ENCODE measurements at regions not wholly inside any gene's neighbourhood (a gene's known extent, or its start where the extent isn't known, plus 50 kb on each side); places are given as distances from the start of the nearest gene placed in this dataset.
"Not testable (repeated sequence)": the region's sequence is repeated elsewhere in the genome, so short reads cannot be mapped to it uniquely, and the experiment has no call there.

DNA sequence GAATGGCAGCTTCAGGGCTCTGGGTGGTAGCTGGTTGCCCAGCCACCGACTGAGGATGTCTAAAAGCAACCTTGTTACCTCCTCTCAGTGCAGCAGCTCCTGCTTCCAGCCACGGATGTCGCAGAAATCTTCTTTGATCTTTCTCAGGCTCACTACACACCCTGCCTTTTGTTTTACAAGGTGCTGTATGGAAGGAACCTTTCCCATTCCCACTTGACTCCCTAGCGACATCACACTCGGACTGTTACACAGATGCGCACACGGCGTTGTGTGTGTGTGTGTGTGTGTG lies 135.8 kb upstream of the CPHXL start:
- ChIA-PET CTCF (ENCODE audit: partially characterized antibody) (no interaction called here), POLR2A (ENCODE audit: partially characterized antibody) (no interaction called here)
- H3K36me3 ChIP-seq (ENCODE audit: insufficient read depth, low read length): no peaks in the 10 kb centered on the region
- H3K4me3 ChIP-seq (ENCODE audit: low read length in 2 of 2): no peak overlapping the region
- Mint-ChIP-seq H3K9me3 (no peaks in the 10 kb centered on the region), H3K27ac (no peak overlapping the region), H3K36me3 (no peaks in the 10 kb centered on the region), H3K27me3 (peaks cover 0 to 5% of the 10 kb centered on the region in 2 donors), H3K4me1 (no peaks in the 10 kb centered on the region), H3K4me3 (no peak overlapping the region)
- no peak for DNase-seq
- no peaks in the 10 kb centered on the region for H3K27me3 ChIP-seq (ENCODE audit: insufficient read depth, low read length)
- intact Hi-C loops (cut with micrococcal nuclease): no loop called here
- no peaks in the 10 kb centered on the region for H3K9me3 ChIP-seq (ENCODE audit: control insufficient read depth in 1 of 2, low read length in 2 of 2)
- no peaks in the 10 kb centered on the region for H3K4me1 ChIP-seq (ENCODE audit: insufficient read depth, low read length)
- H3K27ac ChIP-seq (ENCODE audit: low read depth, low read length): no peak overlapping the region

DNA sequence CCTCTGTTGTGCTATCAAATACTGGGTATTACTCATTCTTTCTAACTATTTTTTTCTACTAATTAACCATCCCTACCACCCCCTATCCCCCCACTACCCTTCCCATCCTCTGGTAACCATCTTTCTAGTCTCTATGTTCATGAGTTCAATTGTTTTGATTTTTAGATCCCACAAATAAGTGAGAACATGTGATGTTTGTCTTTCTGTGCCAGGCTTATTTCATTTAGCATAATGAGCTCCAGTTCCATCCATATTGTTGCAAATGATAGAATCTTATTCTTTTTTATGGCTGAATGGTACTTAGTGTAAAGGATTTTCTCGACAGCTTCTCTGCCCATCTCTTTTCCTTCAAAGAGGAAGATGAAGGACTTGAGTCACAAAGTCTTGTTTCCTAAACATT lies 138.0 kb upstream of the CPHXL start:
- Histone ChIP-seq H3K36me3 (ENCODE audit: insufficient read depth, low read length) (no peaks in the 10 kb centered on the region), H3K9me3 (ENCODE audit: control insufficient read depth in 1 of 2, low read length in 2 of 2) (no peaks in the 10 kb centered on the region), H3K27ac (ENCODE audit: low read depth, low read length) (no peak overlapping the region), H3K4me3 (ENCODE audit: low read length in 2 of 2) (no peak overlapping the region), H3K27me3 (ENCODE audit: insufficient read depth, low read length) (no peaks in the 10 kb centered on the region), H3K4me1 (ENCODE audit: insufficient read depth, low read length) (no peaks in the 10 kb centered on the region)
- Mint-ChIP-seq H3K4me1 (no peaks in the 10 kb centered on the region), H3K4me3 (no peak overlapping the region), H3K27me3 (peaks cover 2 to 4% of the 10 kb centered on the region in 2 donors), H3K36me3 (no peaks in the 10 kb centered on the region), H3K27ac (no peak overlapping the region), H3K9me3 (no peaks in the 10 kb centered on the region)
- POLR2A ChIA-PET (ENCODE audit: partially characterized antibody): no interaction called here
- CTCF ChIA-PET (ENCODE audit: partially characterized antibody): no interaction called here
- DNase-seq: no peak
- intact Hi-C loops (cut with micrococcal nuclease): no loop called here

DNA sequence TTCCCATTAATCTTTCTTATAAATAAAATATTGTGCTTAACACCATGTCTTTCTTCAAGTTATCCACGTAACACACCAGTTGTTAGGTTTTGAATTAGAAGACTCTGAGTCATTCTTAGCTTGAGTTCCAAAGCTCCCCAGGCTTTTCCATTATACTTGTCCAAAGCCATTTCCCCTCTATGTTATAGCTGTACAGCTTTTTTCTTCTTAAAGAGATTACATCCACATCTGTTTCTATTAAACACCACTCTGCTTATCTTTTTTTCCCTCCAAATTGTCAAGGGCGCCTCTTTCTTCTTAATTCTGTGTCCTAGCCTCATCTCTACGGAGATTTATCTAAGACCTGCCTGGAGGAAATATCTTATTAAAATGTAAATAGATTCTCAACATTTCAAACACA lies 139.4 kb upstream of the CPHXL start:
- POLR2A ChIA-PET (ENCODE audit: partially characterized antibody): no interaction called here
- H3K9me3 Mint-ChIP-seq: peaks cover 0 to 2% (median 0%) of the 10 kb centered on the region in 8 donors
- peaks cover 7 to 9% of the 10 kb centered on the region in 2 donors for H3K27me3 Mint-ChIP-seq
- DNase-seq: no peak
- intact Hi-C loops (cut with micrococcal nuclease): no loop called here
- CTCF ChIA-PET (ENCODE audit: partially characterized antibody): no interaction called here
- no peaks in the 10 kb centered on the region for H3K4me1 Mint-ChIP-seq
- H3K4me3 Mint-ChIP-seq: no peak overlapping the region
- no peaks in the 10 kb centered on the region for H3K9me3 ChIP-seq (ENCODE audit: control insufficient read depth in 1 of 2, low read length in 2 of 2)
- H3K36me3 Mint-ChIP-seq: no peaks in the 10 kb centered on the region
- no peak overlapping the region for H3K27ac Mint-ChIP-seq
- no peaks in the 10 kb centered on the region for H3K27me3 ChIP-seq (ENCODE audit: insufficient read depth, low read length)
- no peaks in the 10 kb centered on the region for H3K36me3 ChIP-seq (ENCODE audit: insufficient read depth, low read length)
- no peaks in the 10 kb centered on the region for H3K4me1 ChIP-seq (ENCODE audit: insufficient read depth, low read length)
- H3K4me3 ChIP-seq (ENCODE audit: low read length in 2 of 2): no peak overlapping the region
- no peak overlapping the region for H3K27ac ChIP-seq (ENCODE audit: low read depth, low read length)

GRCh38 chr16:75868636-75869632 lies 142.6 kb upstream of the CPHXL start:
- ChIA-PET POLR2A (ENCODE audit: partially characterized antibody) (no interaction called here), CTCF (ENCODE audit: partially characterized antibody) (no interaction called here)
- Histone ChIP-seq H3K27me3 (ENCODE audit: insufficient read depth, low read length) (no peaks in the 10 kb centered on the region), H3K9me3 (ENCODE audit: control insufficient read depth in 1 of 2, low read length in 2 of 2) (no peaks in the 10 kb centered on the region), H3K4me3 (ENCODE audit: low read length in 2 of 2) (no peak overlapping the region), H3K4me1 (ENCODE audit: insufficient read depth, low read length) (no peaks in the 10 kb centered on the region), H3K36me3 (ENCODE audit: insufficient read depth, low read length) (no peaks in the 10 kb centered on the region), H3K27ac (ENCODE audit: low read depth, low read length) (no peak overlapping the region)
- Mint-ChIP-seq H3K4me1 (no peaks in the 10 kb centered on the region), H3K4me3 (no peak overlapping the region), H3K36me3 (no peaks in the 10 kb centered on the region), H3K27me3 (peaks cover 8 to 12% of the 10 kb centered on the region in 2 donors), H3K27ac (no peak overlapping the region), H3K9me3 (peaks cover 0 to 6% (median 0%) of the 10 kb centered on the region in 8 donors)
- DNase-seq: no peak
- intact Hi-C loops (cut with micrococcal nuclease): no loop called here

- H3K27ac ChIP-seq (ENCODE audit: low read depth, low read length); H3K4me3 ChIP-seq (ENCODE audit: low read length in 2 of 2); H3K4me1 ChIP-seq (ENCODE audit: insufficient read depth, low read length); H3K9me3 ChIP-seq (ENCODE audit: control insufficient read depth in 1 of 2, low read length in 2 of 2); intact Hi-C loops (cut with micrococcal nuclease); H3K4me3 Mint-ChIP-seq; H3K36me3 Mint-ChIP-seq; H3K27me3 Mint-ChIP-seq; DNase-seq; H3K36me3 ChIP-seq (ENCODE audit: insufficient read depth, low read length); CTCF ChIA-PET (ENCODE audit: partially characterized antibody); H3K4me1 Mint-ChIP-seq; H3K27ac Mint-ChIP-seq; H3K27me3 ChIP-seq (ENCODE audit: insufficient read depth, low read length); POLR2A ChIA-PET (ENCODE audit: partially characterized antibody): not testable (repeated sequence)
- peaks cover 0 to 11% (median 6%) of the 10 kb centered on the region in 8 donors for H3K9me3 Mint-ChIP-seq
Measured at GRCh38 chr16:75881280-75881679, 155.0 kb upstream of the CPHXL start.

DNA sequence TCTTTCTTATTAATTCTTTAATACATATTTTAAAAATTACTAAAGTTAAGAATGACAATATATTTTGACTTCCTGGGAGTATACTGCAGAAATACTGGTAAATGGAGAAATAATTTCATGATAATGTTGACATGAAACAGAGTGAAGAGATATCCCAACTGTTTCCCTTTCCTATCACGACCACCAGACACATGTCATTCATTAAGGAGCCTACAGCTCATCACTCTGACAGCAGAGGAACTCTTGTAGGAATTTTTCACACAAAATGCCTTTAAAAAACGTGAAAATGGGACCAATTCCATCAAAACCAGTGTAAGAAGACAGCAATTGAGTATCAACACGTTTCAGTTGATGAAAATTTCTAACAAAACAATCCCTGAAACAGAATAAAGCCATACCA lies 172.9 kb upstream of the CPHXL start:
- peaks cover 0 to 4% of the 10 kb centered on the region in 2 donors for H3K27me3 Mint-ChIP-seq
- intact Hi-C loops (cut with micrococcal nuclease): no loop called here

GRCh38 chr16:75908331-75909117 lies 182.2 kb upstream of the CPHXL start:
- no peaks in the 10 kb centered on the region for H3K36me3 ChIP-seq (ENCODE audit: insufficient read depth, low read length)
- H3K4me1 Mint-ChIP-seq: peaks cover 0 to 8% (median 2%) of the 10 kb centered on the region in 4 donors
- no peak overlapping the region for H3K4me3 ChIP-seq (ENCODE audit: low read length in 2 of 2)
- no peak overlapping the region for H3K4me3 Mint-ChIP-seq
- H3K4me1 ChIP-seq (ENCODE audit: insufficient read depth, low read length): no peaks in the 10 kb centered on the region
- intact Hi-C loops (cut with micrococcal nuclease): no loop called here
- H3K27ac Mint-ChIP-seq: no peak overlapping the region
- no peaks in the 10 kb centered on the region for H3K9me3 ChIP-seq (ENCODE audit: control insufficient read depth in 1 of 2, low read length in 2 of 2)
- no peaks in the 10 kb centered on the region for H3K36me3 Mint-ChIP-seq
- ChIA-PET CTCF (ENCODE audit: partially characterized antibody) (no interaction called here), POLR2A (ENCODE audit: partially characterized antibody) (no interaction called here)
- peaks cover 0 to 5% (median 0%) of the 10 kb centered on the region in 8 donors for H3K9me3 Mint-ChIP-seq
- peaks cover 2 to 3% of the 10 kb centered on the region in 2 donors for H3K27me3 Mint-ChIP-seq
- no peak overlapping the region for H3K27ac ChIP-seq (ENCODE audit: low read depth, low read length)
- H3K27me3 ChIP-seq (ENCODE audit: insufficient read depth, low read length): no peaks in the 10 kb centered on the region
- no peak for DNase-seq

More for the DNA sequence above, 172.9 kb upstream of the CPHXL start:
- no peak overlapping the region for H3K27ac Mint-ChIP-seq
- Histone ChIP-seq H3K4me3 (ENCODE audit: low read length in 2 of 2) (no peak overlapping the region), H3K27me3 (ENCODE audit: insufficient read depth, low read length) (no peaks in the 10 kb centered on the region), H3K9me3 (ENCODE audit: control insufficient read depth in 1 of 2, low read length in 2 of 2) (no peaks in the 10 kb centered on the region), H3K4me1 (ENCODE audit: insufficient read depth, low read length) (no peaks in the 10 kb centered on the region), H3K36me3 (ENCODE audit: insufficient read depth, low read length) (no peaks in the 10 kb centered on the region), H3K27ac (ENCODE audit: low read depth, low read length) (no peak overlapping the region)
- ChIA-PET CTCF (ENCODE audit: partially characterized antibody) (no interaction called here), POLR2A (ENCODE audit: partially characterized antibody) (no interaction called here)
- no peaks in the 10 kb centered on the region for H3K36me3 Mint-ChIP-seq
- no peak overlapping the region for H3K4me3 Mint-ChIP-seq
- DNase-seq: no peak
- H3K4me1 Mint-ChIP-seq: no peaks in the 10 kb centered on the region
- H3K9me3 Mint-ChIP-seq: peaks cover 0 to 2% (median 0%) of the 10 kb centered on the region in 8 donors
